ENCODE measurements at regions not wholly inside any gene's neighbourhood (a gene's known extent, or its start where the extent isn't known, plus 50 kb on each side); places are given as distances from the start of the nearest gene placed in this dataset.
"Not testable (repeated sequence)": the region's sequence is repeated elsewhere in the genome, so short reads cannot be mapped to it uniquely, and the experiment has no call there.

- Histone ChIP-seq H3K4me3 (no peak overlapping the region), H3K4me1 (no peaks in the 10 kb centered on the region), H3K27ac (no peak overlapping the region), H3K27me3 (no peaks in the 10 kb centered on the region), H3K9me3 (no peaks in the 10 kb centered on the region), H3K36me3 (no peaks in the 10 kb centered on the region)
- no peak for DNase-seq (ENCODE audit: low spot score in 2 of 2)
- TF ChIP-seq, protein P1, sequence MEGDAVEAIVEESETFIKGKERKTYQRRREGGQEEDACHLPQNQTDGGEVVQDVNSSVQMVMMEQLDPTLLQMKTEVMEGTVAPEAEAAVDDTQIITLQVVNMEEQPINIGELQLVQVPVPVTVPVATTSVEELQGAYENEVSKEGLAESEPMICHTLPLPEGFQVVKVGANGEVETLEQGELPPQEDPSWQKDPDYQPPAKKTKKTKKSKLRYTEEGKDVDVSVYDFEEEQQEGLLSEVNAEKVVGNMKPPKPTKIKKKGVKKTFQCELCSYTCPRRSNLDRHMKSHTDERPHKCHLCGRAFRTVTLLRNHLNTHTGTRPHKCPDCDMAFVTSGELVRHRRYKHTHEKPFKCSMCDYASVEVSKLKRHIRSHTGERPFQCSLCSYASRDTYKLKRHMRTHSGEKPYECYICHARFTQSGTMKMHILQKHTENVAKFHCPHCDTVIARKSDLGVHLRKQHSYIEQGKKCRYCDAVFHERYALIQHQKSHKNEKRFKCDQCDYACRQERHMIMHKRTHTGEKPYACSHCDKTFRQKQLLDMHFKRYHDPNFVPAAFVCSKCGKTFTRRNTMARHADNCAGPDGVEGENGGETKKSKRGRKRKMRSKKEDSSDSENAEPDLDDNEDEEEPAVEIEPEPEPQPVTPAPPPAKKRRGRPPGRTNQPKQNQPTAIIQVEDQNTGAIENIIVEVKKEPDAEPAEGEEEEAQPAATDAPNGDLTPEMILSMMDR (IDR thresholded peaks at IDR 0.05), result no peak
- TF ChIP-seq EP300 (IDR thresholded peaks at IDR 0.05), result no peak
- no peak for TF ChIP-seq POLR2A (IDR thresholded peaks at IDR 0.05)
- 56 to 64% methylated on average over 1 of the region's 1 CpG for WGBS, 2 donors
These were observed 754.7 kb downstream of the DHX35 start for GRCh38 chr20:39716796-39717341.

DNA sequence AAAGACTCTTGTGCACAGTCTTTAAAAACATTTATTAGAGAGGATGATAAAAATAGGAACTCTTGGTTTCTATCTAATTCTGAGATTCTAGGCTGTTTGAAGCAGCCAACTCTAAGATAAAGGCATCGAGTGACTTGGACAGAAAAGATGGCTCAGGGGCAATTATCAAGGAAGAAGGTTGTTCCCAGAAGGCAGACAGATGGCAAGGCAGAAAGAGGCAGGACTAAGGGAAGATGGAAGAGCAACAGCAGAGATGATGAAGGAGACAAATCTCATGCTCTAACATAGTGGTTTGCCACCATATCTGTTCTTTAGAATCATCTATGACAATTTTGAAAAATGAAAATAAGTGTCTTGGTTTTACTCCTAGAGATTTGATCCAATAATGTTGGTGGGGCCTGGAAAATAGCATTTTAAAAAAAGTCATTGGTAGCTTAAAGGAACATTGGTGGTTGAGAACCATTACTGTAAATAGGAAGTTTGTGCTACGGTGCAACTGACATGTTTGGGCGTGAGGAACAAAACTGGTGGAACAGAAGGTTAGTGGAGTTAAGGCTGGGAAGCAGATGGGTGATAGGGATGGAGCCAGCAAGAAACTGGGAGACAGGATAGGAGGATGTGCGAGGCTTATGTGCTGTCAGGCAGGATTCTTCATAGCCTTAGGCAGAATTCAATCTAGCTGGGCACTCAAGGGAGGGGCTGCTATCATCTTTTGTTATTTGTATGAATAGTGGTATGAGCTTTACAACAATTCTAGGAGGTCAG, 751.1 kb downstream of the DHX35 start:
- Histone ChIP-seq H3K4me3 (no peak overlapping the region), H3K27me3 (no peaks in the 10 kb centered on the region), H3K4me1 (no peaks in the 10 kb centered on the region), H3K9me3 (no peaks in the 10 kb centered on the region), H3K36me3 (no peaks in the 10 kb centered on the region), H3K27ac (no peak overlapping the region)
- TF ChIP-seq POLR2A (IDR thresholded peaks at IDR 0.05) (no peak), EP300 (IDR thresholded peaks at IDR 0.05) (no peak)
- TF ChIP-seq, protein P1 (IDR thresholded peaks at IDR 0.05), result no peak
- DNase-seq (ENCODE audit: low spot score in 2 of 2), result no peak
- WGBS, 2 donors, result 87 to 88% methylated on average over 4 of the region's 4 CpGs

- no peaks in the 10 kb centered on the region for H3K36me3 ChIP-seq
- H3K4me1 ChIP-seq, result peaks cover 0 to 13% (median 0%) of the 10 kb centered on the region in 4 donors
- no peak overlapping the region for H3K27ac ChIP-seq
- no peaks in the 10 kb centered on the region for H3K9me3 ChIP-seq
- no peaks in the 10 kb centered on the region for H3K27me3 ChIP-seq
- no peak for TF ChIP-seq POLR2A (IDR thresholded peaks at IDR 0.05)
- TF ChIP-seq, protein P1 (IDR thresholded peaks at IDR 0.05), result no peak
- TF ChIP-seq EP300 (IDR thresholded peaks at IDR 0.05), result no peak
- WGBS, 2 donors, result 46 to 54% methylated on average over 3 of the region's 3 CpGs
- H3K4me3 ChIP-seq, result no peak overlapping the region
- DNase-seq (ENCODE audit: low spot score in 2 of 2), result peak; percentile 6 to 12
These were observed 744.1 kb downstream of the DHX35 start for GRCh38 chr20:39706184-39706663.

DNA sequence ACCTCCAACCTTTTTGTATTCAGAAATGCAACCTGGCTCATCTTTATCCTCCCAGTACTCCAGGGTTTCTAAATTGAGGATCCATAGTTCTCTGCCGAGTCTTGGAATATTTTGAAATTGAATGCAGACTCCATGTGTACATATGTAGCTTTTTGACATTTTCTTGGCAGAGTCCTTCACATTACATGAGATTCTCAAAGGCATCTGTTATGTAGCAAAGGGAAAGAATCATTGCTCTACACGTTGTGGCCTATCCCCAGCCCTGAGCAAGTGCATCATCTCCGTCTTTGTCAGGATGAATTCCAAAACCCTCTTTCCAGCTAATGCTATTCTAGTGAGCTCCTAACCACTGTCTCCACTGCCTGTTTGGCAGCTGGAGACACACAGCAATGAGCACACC, 742.9 kb downstream of the DHX35 start:
- no peaks in the 10 kb centered on the region for H3K9me3 ChIP-seq
- TF ChIP-seq EP300 (IDR thresholded peaks at IDR 0.05), result no peak
- no peak for TF ChIP-seq POLR2A (IDR thresholded peaks at IDR 0.05)
- TF ChIP-seq, protein P1 (IDR thresholded peaks at IDR 0.05), result no peak
- H3K4me3 ChIP-seq, result no peak overlapping the region
- H3K27me3 ChIP-seq, result no peaks in the 10 kb centered on the region
- H3K36me3 ChIP-seq, result no peaks in the 10 kb centered on the region
- DNase-seq (ENCODE audit: low spot score in 2 of 2), result no peak
- 62 to 65% methylated on average over 3 of the region's 3 CpGs for WGBS, 2 donors
- peaks cover 0 to 13% (median 0%) of the 10 kb centered on the region in 4 donors for H3K4me1 ChIP-seq
- no peak overlapping the region for H3K27ac ChIP-seq

GRCh38 chr20:39703357-39703756, 741.2 kb downstream of the DHX35 start:
- DNase-seq (ENCODE audit: low spot score in 2 of 2), result not testable (repeated sequence)
- WGBS, 2 donors, result 86 to 88% methylated on average over 3 of the region's 3 CpGs

More at GRCh38 chr20:39703357-39703756, 741.2 kb downstream of the DHX35 start:
- H3K4me1 ChIP-seq, result peaks cover 0 to 26% (median 0%) of the 10 kb centered on the region in 4 donors
- not testable (repeated sequence) for H3K4me3 ChIP-seq, H3K36me3 ChIP-seq, H3K9me3 ChIP-seq, H3K27me3 ChIP-seq, H3K27ac ChIP-seq

Data from tibial nerve (tissue), 4 donors.